GM19467 (cell line): ENCODE measurements at regions not wholly inside any gene's neighbourhood (a gene's known extent, or its start where the extent isn't known, plus 50 kb on each side); places are given as distances from the start of the nearest gene placed in this dataset.
"Not testable (repeated sequence)": the region's sequence is repeated elsewhere in the genome, so short reads cannot be mapped to it uniquely, and the experiment has no call there.

ENCODE experiments used
- ATAC-seq: cut with Tn5 transposase; IDR thresholded peaks from one replicate; pipeline ENCODE4 v1.9.1; 2021; ENCODE audit warnings: mild to moderate bottlenecking, moderate library complexity; ENCODE audit not compliant: unreplicated experiment

DNA sequence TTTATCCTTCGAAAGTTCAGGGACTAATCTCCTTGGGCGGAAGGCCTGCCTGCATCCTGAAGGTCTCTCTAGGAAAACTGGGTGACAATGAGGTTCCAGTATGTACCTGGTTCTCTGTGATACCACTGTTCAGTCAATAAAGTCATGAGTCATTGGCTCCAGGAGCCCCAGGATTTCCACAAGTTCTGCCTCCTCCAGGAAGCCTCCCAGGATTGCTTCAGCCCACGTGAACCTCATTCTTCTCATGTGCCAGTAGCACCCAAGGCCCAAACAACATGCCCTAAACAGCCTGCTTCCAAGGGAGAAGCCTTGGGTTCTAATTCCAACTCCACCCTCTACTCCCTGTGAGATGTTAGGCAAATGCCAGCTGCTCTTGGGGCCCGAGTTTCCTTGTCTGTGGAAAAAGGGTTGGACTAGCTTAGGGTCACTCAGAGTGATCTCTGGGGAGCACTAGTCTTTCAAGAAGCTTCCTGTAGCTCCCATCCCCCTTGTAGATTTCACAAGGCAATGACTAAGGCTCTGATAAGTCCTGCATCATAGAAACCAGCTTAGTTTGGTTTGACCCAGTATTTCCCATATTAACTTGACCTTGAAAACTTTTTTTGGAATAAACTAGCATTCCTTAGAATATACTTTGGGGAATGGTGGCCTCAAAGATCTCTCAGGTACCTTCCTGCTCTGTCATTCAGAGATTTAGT is 118.3 kb upstream of the ATP2B2 start:
- ATAC-seq = no peak

DNA sequence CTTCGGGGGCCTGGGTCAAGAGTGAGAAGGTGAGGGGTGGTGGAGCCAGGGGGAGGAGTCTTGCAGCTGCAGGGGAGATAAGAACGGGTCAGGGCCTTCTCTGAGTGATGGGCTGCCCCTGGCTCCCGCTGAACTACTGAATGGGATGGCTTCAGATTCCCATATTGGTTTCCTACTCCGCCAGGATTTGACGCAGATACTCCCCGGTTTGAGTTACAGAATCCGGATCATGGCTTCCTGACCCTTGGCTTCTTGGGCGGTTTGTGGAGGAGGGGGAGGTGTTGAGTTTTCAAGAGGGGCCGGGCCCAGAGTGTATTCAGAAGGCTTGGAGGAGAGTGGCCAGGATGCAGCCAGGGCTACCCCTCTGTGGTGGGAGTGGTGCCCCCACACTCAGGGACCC is 119.9 kb upstream of the ATP2B2 start:
- no peak for ATAC-seq

DNA sequence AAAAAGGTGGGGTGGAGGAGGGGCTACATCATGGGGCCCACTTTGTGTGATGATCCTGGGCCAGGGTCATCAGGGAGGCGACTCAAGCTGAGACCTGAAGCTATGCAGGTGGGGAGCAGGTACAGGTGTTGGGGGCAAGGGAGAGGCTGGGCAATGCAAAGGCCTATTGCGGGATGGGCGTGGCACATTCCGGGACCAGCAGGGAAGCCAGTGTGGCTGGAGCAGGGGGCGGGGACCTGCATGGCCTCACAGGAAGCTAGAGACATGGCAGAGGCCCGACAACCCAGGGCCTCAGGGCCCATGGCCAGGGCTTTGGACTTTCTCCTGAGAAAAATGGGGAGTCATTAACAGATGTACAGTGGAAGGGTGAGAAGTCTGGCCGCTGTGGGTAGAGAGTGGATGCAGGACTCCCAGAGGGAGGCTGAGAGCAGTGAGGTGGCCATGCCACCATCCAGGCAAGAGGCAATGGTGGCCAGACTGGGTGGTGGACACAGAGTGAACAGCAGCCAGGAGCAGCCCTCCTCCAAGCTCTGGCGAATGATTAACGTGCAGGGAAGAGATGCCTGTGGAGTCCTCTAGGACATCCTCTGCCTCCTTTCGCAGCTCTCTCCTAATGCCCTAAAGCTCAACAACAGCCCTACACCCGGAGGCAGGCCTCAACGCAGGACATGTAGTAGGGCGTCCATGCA is 122.6 kb upstream of the ATP2B2 start:
- ATAC-seq = no peak

DNA sequence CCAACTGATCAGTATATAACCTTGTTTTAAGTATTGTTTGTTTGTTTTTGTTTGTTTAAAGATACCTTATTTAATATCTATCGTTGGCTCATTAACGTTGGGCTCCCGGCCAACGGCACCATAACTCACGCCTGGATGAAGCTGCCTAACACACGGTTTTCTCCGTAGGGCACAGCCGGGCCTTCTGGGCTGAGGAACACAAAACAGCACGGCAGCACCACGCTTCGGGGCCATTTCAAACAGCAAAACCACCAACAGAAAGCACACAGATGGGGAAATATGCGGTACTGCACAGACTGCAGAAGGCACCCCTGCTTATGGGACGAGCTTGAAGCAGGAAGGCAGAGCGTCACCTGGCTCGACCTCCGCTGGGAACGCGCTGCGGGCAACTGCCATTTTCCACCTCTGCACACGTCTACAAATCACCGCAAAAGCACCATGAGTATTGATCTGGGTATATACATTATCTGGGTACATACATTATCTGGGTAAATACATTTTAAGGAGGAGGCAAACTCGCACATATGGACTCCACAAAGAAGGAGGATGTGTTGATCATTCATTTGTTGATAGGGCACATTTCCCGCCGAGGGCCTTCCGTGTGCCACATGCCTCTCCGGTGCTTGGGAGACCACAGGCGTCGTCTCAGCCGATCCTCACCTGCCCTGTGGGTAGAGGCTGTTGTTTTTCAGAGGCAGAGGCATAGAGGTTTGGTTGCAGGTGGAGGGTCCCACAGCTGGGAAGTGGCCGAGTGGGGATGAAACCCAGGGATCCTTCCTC is 123.7 kb upstream of the ATP2B2 start:
- ATAC-seq = no peak

DNA sequence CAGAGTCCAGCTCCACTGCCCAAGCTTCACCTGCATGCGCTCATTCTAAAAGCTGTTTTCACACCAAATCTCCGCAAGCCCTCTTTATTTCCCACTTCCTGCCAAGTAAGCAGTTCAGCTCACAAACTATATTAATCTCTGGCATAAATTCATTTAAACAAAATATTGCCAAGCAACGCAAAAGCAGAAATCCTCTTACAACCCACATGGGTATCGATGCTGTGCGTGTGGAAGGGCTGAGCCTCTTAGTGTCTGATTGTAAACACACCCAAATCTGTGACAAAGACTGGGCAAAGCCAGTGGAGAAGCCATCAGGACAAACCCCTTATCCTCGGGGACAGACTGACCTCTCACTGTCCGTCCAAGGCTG is 124.3 kb upstream of the ATP2B2 start:
- no peak for ATAC-seq

DNA sequence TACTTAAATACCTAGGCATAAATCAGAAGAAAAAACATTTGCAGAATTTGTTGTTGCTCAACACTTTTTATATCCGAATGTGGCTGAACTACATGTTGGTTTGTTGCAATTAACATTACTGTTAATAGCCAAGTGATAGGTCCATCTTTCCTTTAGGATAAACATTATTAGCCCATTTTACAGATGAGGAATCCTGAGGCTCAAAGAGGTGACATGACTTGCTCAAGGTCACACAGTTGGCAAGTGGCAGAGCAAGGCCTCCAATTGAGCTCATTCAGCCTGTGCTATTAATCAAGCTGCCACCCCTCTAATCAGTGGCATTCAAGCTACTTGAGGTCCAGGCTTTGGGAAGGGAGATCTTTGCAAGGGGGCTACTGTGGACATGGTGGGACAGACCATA is 125.8 kb upstream of the ATP2B2 start:
- ATAC-seq = no peak

DNA sequence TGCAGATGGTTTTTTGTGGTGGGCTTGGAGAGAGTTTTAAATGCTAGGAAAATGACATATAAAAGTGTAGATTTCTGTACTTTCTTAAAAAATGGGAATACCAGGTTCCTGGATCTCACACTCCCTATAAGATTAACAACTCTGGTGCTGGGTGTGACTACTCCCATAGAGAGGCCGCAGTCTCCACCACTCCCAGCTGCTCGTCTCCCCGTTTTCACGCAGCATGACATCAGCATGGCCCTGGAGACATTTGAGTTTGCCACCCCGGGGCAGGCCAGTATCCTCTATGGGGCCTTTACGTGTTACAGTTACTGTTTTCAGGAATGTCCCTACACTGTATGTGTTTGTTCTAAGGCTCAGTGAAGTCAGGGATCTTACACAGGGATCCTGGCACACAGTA is 126.7 kb upstream of the ATP2B2 start:
- ATAC-seq = no peak

DNA sequence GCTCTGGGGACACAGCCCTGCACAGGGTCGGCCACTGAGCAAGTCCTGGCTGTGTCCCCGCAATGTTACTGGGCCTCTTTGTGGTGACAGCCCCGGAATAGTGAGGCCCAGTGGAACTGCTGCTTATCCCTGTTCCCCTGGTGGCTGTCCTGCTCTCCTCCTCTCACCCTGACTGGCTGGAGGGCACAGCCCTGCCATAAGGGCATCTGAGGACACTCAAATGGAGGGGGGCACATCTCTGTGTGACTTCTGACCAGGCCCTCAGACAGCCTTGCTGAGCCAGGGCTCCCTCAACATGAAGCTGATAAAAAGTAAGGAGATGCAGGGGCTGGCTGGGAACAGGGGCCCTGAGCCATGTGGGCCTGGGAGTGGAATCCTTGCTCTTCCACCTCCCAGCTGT is 127.4 kb upstream of the ATP2B2 start:
- ATAC-seq = no peak

DNA sequence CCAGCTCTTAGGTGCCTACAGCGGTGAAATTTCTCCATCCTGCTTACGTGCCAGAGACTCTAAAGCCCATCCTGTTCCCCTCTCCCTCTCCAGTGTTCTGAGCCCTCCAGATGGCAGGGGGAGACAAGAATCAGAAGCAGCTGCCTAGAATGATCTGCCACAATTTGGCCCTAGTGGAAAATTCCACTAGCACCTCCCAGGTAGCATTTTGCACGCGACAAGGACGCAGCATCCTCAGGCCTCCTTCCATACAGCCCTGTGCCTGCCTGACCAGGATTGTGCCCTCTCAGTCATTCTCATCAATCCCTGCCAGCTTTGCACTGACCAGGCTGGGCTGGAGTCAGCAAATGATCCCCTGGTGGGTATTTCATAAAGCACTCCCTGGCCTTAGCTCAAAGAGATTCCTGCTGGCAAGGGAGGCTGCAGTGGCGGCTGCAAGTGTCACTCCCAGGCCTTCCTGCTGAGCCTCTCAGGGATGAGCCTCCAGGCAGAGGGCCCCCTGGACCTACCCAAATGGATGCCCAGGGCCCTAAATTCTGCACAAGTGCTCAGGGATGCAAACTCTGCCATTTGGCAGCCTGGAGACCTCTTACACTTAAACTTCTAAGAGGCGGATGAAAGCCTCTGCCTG is 130.2 kb upstream of the ATP2B2 start:
- no peak for ATAC-seq

DNA sequence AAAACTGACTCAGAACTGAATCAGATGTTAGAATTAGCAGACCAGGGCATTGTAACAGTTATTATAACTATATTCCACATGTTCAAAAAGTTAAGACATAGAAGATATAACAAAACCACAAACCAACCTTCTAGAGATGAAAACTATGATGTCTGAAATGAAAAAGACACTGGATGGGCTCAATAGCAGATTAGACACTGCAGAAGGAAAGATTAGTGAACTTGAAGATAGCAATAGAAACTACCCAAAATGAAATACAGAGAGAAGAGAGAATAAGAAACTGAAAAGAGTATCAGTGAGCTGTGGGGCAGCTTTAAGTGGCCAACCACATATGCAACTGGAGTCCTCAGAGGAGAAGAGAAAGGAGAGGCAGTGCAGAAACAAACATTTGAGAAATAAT is 132.0 kb upstream of the ATP2B2 start:
- no peak for ATAC-seq

DNA sequence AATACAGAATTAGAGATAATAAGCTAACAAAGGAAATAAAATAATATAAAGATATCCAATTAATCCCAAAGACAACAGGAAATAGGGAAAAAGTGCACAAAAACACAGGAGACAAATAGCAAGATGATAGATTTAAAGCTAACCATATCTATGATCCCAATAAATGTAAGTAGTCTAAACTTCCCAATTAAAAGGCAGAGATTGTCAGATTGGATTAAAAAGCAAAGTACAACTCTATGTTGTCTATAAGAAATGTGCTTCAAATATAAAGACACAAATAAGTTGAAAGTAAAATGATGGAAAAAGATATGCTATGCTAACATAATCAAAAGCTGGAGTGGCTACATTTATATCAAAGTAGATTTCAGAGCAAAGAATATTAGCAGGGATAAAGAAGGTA is 133.1 kb upstream of the ATP2B2 start:
- ATAC-seq = no peak

DNA sequence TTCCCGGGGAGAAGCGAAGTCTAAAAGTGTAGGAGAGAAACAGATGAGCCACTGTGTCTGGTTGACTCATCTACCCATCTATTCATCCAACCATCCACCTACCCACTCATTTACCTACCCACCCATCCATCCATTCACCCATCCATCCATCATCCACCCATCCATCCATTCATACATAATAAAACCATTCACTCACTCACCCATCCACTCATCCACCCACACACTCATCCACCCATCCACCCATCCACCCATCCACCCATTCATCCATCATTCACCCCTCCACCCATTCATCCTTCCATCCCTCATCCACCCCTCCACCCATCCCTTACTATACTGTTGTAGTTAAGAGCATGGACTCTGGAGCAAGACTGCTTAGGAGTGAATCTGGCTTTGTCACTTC is 136.4 kb upstream of the ATP2B2 start:
- ATAC-seq = no peak

DNA sequence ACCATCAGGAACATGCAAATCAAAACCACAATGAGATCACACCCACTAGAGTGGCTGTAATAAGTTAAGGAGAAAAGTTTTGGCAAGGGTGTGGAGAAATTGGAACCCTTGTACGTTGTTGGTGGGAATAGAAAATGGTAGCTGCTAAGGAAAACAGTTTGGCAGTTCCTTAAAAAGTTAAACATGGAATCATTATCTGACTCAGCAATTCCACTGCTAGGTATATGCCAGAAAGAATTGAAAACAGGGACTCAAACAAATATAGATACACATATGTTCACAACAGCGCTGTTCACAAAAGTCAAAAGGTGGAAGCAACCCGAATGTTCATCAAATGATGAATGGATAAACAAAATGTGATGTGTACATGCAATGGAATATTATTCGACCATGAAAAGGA is 138.8 kb upstream of the ATP2B2 start:
- no peak for ATAC-seq

DNA sequence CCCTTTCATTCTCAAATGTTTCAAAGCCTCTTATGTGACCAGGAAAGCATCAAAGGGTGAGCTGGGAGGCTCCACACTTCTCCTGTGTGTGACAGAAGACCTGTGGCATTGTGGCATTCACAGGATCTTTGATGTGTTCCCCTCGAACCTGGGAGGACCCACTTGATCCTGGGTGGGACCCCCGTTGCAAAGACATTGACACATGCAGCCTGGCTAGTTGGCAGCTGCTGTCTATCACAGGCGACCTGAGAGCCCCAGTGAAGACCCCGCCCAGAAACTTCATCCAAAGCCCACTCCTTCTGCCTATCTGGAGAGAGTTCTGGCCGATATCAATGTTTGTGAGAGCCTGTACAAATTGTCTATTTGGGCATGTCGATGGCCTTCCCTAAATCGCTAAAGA is 140.4 kb upstream of the ATP2B2 start:
- ATAC-seq = no peak

DNA sequence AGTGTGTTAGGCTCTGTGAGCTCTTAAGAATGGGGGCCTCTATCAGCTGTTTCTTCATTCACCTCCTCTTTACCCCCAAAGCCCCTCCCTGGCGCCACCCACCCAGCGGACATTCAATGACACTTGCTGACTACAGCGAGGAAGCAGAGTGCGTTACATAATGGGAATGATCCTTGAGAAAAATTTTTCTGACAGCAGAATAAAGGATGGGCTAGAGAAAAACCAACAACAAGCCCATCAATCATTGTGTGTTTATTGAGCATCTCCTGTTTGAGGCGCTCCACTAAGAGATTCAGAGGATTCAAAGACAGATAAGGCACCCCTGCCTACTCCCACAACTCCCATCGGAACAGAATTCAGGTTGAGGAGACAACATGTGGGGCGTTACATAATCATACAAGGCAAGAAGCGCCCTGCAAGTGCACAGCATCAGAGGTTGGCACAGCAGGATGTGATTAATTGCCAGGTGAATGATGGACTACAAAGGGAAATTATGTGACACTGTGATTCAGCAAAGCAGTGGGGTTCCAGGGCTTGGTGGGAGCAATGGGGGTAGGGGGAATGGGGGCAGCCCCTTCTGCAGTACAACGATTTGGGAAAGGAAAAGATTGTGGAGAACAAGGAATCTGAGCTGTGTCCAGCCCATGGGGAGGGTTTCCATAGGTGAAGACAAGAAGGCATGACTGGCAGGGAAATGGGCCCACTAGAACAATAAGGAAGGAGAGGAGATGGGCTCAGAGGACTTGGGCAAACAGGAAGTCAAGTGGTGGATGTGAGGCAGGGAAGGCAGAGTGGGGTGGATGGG is 141.3 kb upstream of the ATP2B2 start:
- no peak for ATAC-seq

DNA sequence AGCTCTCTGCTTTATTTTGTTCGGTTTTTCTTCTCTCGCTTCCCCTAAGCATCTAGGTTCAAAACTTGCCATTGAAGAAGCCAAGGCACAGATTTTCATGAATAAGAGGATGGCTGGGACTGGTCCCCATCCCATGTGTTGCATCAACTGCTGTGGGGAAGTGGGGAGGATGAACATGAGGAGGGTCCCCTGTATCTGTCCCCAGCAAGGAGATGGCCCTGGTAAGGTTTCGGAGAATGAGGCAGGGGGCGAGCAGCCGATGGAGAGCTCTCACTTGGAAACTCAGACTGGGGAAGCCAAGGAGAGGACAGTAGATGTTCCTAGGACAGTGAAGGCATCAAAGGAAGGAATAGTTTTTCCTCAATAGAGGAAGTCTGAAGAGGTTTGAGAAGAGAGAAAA is 142.0 kb upstream of the ATP2B2 start:
- no peak for ATAC-seq

DNA sequence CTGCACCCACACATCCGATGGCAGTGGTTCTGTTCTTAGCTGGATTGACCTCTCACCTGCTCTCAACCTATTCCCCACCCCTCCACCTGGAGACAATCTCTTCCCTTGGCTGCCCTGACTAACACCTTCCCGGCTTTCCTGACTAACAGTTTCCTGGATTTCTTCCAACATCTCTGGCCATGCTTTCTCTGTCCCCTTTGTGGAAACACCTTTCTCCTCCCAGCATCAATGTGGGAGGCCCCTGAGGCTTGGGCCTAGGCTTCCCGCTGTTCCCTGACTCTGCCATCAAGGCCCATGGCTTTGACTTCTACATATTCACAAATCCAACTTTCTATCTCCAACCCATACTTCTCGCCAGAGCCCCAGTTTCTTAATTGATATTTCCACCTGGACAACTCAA is 142.8 kb upstream of the ATP2B2 start:
- ATAC-seq = no peak

DNA sequence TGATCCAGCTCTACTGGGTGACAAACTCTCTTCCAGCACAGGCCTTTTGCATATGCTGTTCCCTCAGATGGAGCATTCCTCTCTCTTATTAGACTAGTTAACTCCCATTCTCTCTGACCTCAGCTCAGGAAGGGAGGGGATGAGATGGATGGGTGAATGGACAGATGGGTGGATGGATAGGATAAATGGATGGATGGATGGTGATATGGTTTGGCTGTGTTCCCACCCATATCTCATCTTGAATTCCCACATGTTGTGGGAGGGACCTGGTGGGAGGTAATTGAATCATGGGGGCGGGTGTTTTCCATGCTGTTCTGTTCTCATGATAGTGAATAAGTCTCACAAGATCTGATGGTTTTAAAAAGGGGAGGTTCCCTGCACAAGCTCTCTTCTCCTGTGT is 144.1 kb upstream of the ATP2B2 start:
- not testable (repeated sequence) for ATAC-seq

DNA sequence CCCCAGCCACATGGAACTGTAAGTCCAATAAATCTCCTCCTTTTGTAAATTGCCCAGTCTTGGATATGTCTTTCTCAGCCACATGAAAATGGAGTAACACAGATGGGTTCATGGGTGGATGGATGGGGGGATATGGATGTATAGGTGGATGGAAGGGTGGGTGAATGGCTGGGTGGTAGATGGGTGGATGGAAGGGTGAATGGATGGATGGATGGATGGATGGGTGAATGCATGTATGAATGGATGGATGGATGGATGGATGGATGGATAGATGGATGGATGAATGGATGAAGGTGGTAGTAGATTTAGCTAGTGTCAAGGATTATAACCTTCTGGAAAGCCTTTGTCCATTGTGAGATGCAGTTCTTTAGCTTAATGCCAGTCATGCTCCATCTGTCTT is 146.1 kb upstream of the ATP2B2 start:
- no peak for ATAC-seq

DNA sequence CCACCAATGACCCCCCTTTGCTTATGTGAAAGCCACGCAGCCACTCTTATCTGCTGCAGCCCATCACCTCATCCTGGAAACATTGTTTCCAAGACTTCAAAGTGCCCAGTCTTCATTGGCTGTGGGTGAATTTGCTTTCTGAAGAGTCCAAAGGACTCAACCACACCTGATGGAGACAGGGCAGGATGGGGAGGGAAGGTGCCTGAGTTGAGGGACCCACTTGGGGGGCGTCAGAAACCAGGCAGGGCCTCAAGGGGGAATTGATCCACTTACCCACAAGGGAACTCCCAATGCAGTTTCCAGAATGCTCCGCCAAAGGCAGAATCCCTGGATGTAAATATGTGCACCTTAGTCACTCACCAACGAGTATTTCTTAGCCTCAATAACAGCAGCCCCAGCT is 147.9 kb upstream of the ATP2B2 start:
- no peak for ATAC-seq
